Large intestine (tissue), 3 donors: ENCODE measurements at regions not wholly inside any gene's neighbourhood (a gene's known extent, or its start where the extent isn't known, plus 50 kb on each side); places are given as distances from the start of the nearest gene placed in this dataset.
"Not testable (repeated sequence)": the region's sequence is repeated elsewhere in the genome, so short reads cannot be mapped to it uniquely, and the experiment has no call there.

ENCODE experiments used
- DNase-seq, 2 donors: peaks; one replicate each; pipeline versions ENCODE4 v3.0.0 to v3.0.0-alpha.2; 2013
- H3K27ac ChIP-seq: one replicate; pipeline ENCODE4 v1.5.1; 2013; ENCODE audit warnings: low read length
- H3K27me3 ChIP-seq: 2 replicates; pipeline ENCODE4 v1.6.1; 2013; ENCODE audit warnings: low read length; ENCODE audit not compliant: control insufficient read depth, insufficient read depth
- H3K36me3 ChIP-seq: 2 replicates; pipeline ENCODE4 v1.6.1; 2013; ENCODE audit warnings: low read length; ENCODE audit not compliant: control insufficient read depth, insufficient read depth
- H3K4me1 ChIP-seq: one replicate; pipeline ENCODE4 v1.6.1; 2013; ENCODE audit warnings: low read length; ENCODE audit not compliant: control insufficient read depth, insufficient read depth
- H3K4me3 ChIP-seq: one replicate; pipeline ENCODE4 v1.5.1; 2013; ENCODE audit warnings: low read length
- H3K9me3 ChIP-seq: one replicate; pipeline ENCODE4 v1.6.1; 2013; ENCODE audit warnings: mild to moderate bottlenecking, low read depth, low read length, moderate library complexity; ENCODE audit not compliant: control insufficient read depth
- WGBS: methylation state at CpG from one replicate; pipeline ENCODE4 v1.1.5; 2013; ENCODE audit warnings: low lambda C conversion rate; ENCODE audit not compliant: insufficient coverage; 5-methylcytosine and 5-hydroxymethylcytosine counted together

- no peaks in the 10 kb centered on the region for H3K4me1 ChIP-seq
- no peaks in the 10 kb centered on the region for H3K36me3 ChIP-seq
- no peaks in the 10 kb centered on the region for H3K27me3 ChIP-seq
- H3K9me3 ChIP-seq = no peaks in the 10 kb centered on the region
- no peak overlapping the region for H3K27ac ChIP-seq
- DNase-seq = no peak
- no peak overlapping the region for H3K4me3 ChIP-seq
Measured at GRCh38 chr4:84327526-84327925, 171.6 kb downstream of the NKX6-1 start.

GRCh38 chr4:84325625-84326024 is 173.5 kb downstream of the NKX6-1 start:
- H3K4me1 ChIP-seq = no peaks in the 10 kb centered on the region
- H3K27ac ChIP-seq = no peak overlapping the region
- no peaks in the 10 kb centered on the region for H3K36me3 ChIP-seq
- no peak overlapping the region for H3K4me3 ChIP-seq
- no peak for DNase-seq
- no CpG with 5 or more reads among the region's 2 CpGs for whole genome bisulfite sequencing
- H3K27me3 ChIP-seq = no peaks in the 10 kb centered on the region
- no peaks in the 10 kb centered on the region for H3K9me3 ChIP-seq

- no peaks in the 10 kb centered on the region for H3K4me1 ChIP-seq
- no peaks in the 10 kb centered on the region for H3K9me3 ChIP-seq
- no peak overlapping the region for H3K27ac ChIP-seq
- no peak for DNase-seq
- H3K4me3 ChIP-seq = no peak overlapping the region
- WGBS = 49% methylated on average over 2 of the region's 16 CpGs
- H3K36me3 ChIP-seq = no peaks in the 10 kb centered on the region
- no peaks in the 10 kb centered on the region for H3K27me3 ChIP-seq
Measured at GRCh38 chr4:84324303-84325245, 174.5 kb downstream of the NKX6-1 start.

- Histone ChIP-seq H3K9me3 (no peaks in the 10 kb centered on the region), H3K36me3 (no peaks in the 10 kb centered on the region), H3K4me1 (no peaks in the 10 kb centered on the region), H3K4me3 (no peak overlapping the region), H3K27ac (no peak overlapping the region), H3K27me3 (no peaks in the 10 kb centered on the region)
- WGBS = no CpG with 5 or more reads among the region's 4 CpGs
- DNase-seq = no peak
Measured at GRCh38 chr4:84319124-84319523, 180.0 kb downstream of the NKX6-1 start.

GRCh38 chr4:84317513-84317912 is 181.6 kb downstream of the NKX6-1 start:
- no peak for DNase-seq
- Histone ChIP-seq H3K4me3 (no peak overlapping the region), H3K27ac (no peak overlapping the region), H3K9me3 (no peaks in the 10 kb centered on the region), H3K27me3 (no peaks in the 10 kb centered on the region), H3K4me1 (no peaks in the 10 kb centered on the region), H3K36me3 (no peaks in the 10 kb centered on the region)

GRCh38 chr4:84312426-84313012 is 186.6 kb downstream of the NKX6-1 start:
- Histone ChIP-seq H3K27ac (no peak overlapping the region), H3K27me3 (no peaks in the 10 kb centered on the region), H3K4me3 (no peak overlapping the region), H3K9me3 (no peaks in the 10 kb centered on the region), H3K36me3 (no peaks in the 10 kb centered on the region), H3K4me1 (no peaks in the 10 kb centered on the region)
- WGBS = no CpG with 5 or more reads among the region's 6 CpGs
- DNase-seq = no peak

GRCh38 chr4:84309191-84309590 is 189.9 kb downstream of the NKX6-1 start:
- WGBS = no CpG with 5 or more reads among the region's 3 CpGs
- Histone ChIP-seq H3K4me1 (no peaks in the 10 kb centered on the region), H3K9me3 (no peaks in the 10 kb centered on the region), H3K27ac (no peak overlapping the region), H3K36me3 (no peaks in the 10 kb centered on the region), H3K4me3 (no peak overlapping the region), H3K27me3 (no peaks in the 10 kb centered on the region)
- DNase-seq = no peak

GRCh38 chr4:84298719-84299254 is 200.3 kb downstream of the NKX6-1 start:
- H3K36me3 ChIP-seq, H3K27ac ChIP-seq, H3K27me3 ChIP-seq, H3K4me1 ChIP-seq, DNase-seq, H3K4me3 ChIP-seq, H3K9me3 ChIP-seq: not testable (repeated sequence)
- no CpG with 5 or more reads among the region's 27 CpGs for WGBS

GRCh38 chr4:84298023-84298718 is 200.9 kb downstream of the NKX6-1 start:
- DNase-seq = no peak
- H3K27me3 ChIP-seq = no peaks in the 10 kb centered on the region
- H3K9me3 ChIP-seq = no peaks in the 10 kb centered on the region
- no peak overlapping the region for H3K27ac ChIP-seq
- no peaks in the 10 kb centered on the region for H3K4me1 ChIP-seq
- no peak overlapping the region for H3K4me3 ChIP-seq
- H3K36me3 ChIP-seq = no peaks in the 10 kb centered on the region
- WGBS = 86% methylated on average over 1 of the region's 2 CpGs

GRCh38 chr4:84291969-84292368 is 207.1 kb downstream of the NKX6-1 start:
- no peaks in the 10 kb centered on the region for H3K4me1 ChIP-seq
- no peaks in the 10 kb centered on the region for H3K9me3 ChIP-seq
- H3K4me3 ChIP-seq = no peak overlapping the region
- H3K36me3 ChIP-seq = no peaks in the 10 kb centered on the region
- no peak overlapping the region for H3K27ac ChIP-seq
- peak; percentile 9 to 59 for DNase-seq
- 0% methylated on average over 1 of the region's 2 CpGs for WGBS
- H3K27me3 ChIP-seq = no peaks in the 10 kb centered on the region
